SK-N-SH treated with all-trans-retinoic acid at 6 μM for 48 hours (cell line): ENCODE measurements at regions not wholly inside any gene's neighbourhood (a gene's known extent, or its start where the extent isn't known, plus 50 kb on each side); places are given as distances from the start of the nearest gene placed in this dataset.

ENCODE experiments used
- ARNTL ChIP-seq: fragments of 450-650 bp; formaldehyde crosslinking; IDR thresholded peaks from 2 replicates; pipeline ENCODE4 v1.5.0; 2020; ENCODE audit warnings: low read depth, mild to moderate bottlenecking, moderate library complexity, borderline replicate concordance
- BACH2 ChIP-seq: fragments of 250-450 bp; sonication (Bioruptor Pico); IDR thresholded peaks from 2 replicates; pipeline ENCODE4 v1.9.0; 2021; ENCODE audit warnings: mild to moderate bottlenecking, borderline replicate concordance
- GLIS3 ChIP-seq: fragments of 250-450 bp; sonication (Bioruptor Pico); IDR thresholded peaks from 2 replicates; pipeline ENCODE4 v1.5.0; 2020; ENCODE audit warnings: mild to moderate bottlenecking, moderate library complexity
- ISL1 ChIP-seq: fragments of 250-450 bp; sonication (Bioruptor Pico); IDR thresholded peaks from 2 replicates; pipeline ENCODE4 v2.1.2; 2022; ENCODE audit warnings: mild to moderate bottlenecking, moderate library complexity
- PPARA ChIP-seq: fragments of 250-450 bp; sonication (Bioruptor Pico); IDR thresholded peaks from 2 replicates; pipeline ENCODE4 v1.5.0; 2020; ENCODE audit warnings: mild to moderate bottlenecking, borderline replicate concordance
- RARB ChIP-seq: fragments of 250-450 bp; sonication (Bioruptor Pico); IDR thresholded peaks from 2 replicates; pipeline ENCODE4 v1.8.0; 2021; ENCODE audit warnings: mild to moderate bottlenecking, moderate library complexity
- ZFP3 ChIP-seq: fragments of 250-450 bp; sonication (Bioruptor Pico); IDR thresholded peaks from 2 replicates; pipeline ENCODE4 v1.5.0; 2020; ENCODE audit warnings: mild to moderate bottlenecking, moderate library complexity
- ZNF8 ChIP-seq: fragments of 450-650 bp; formaldehyde crosslinking; IDR thresholded peaks from 2 replicates; pipeline ENCODE4 v1.5.0; 2020; ENCODE audit warnings: mild to moderate bottlenecking, moderate library complexity
- TF ChIP-seq, protein P1 (sequence below): fragments of 250-450 bp; sonication (Bioruptor Pico); IDR thresholded peaks from 2 replicates; pipeline ENCODE4 v1.5.1; 2021; ENCODE audit warnings: mild to moderate bottlenecking, moderate library complexity
- TF ChIP-seq, protein P2 (sequence below): fragments of 250-450 bp; sonication (Bioruptor Pico); IDR thresholded peaks from 2 replicates; pipeline ENCODE4 v1.8.0; 2020; ENCODE audit warnings: mild to moderate bottlenecking, moderate library complexity, borderline replicate concordance
- TF ChIP-seq, protein P3 (sequence below): fragments of 250-450 bp; sonication (Bioruptor Pico); IDR thresholded peaks from 2 replicates; pipeline ENCODE4 v1.5.1; 2020; ENCODE audit warnings: low read depth, mild to moderate bottlenecking, moderate library complexity

DNA sequence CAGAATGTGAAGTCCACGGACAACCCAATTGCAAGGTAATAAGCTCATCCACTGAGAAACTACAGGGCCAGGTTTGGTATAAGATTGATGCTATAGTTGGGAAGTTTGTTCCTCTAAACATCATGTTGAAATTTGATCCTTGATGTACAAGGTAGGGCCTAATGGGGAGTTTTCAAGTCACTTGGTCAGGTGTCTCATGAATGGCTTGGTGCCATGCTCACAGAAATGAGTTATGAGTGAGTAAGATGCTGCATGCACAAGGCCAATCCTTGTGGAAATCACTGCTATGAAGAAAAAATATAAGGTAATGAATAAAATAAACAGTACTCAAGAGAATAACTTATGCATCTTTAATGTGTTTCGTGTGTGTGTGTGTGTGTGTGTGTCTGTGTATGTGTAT, 1891.2 kb downstream of the NCAM2 start:
- TF ChIP-seq, protein P1, sequence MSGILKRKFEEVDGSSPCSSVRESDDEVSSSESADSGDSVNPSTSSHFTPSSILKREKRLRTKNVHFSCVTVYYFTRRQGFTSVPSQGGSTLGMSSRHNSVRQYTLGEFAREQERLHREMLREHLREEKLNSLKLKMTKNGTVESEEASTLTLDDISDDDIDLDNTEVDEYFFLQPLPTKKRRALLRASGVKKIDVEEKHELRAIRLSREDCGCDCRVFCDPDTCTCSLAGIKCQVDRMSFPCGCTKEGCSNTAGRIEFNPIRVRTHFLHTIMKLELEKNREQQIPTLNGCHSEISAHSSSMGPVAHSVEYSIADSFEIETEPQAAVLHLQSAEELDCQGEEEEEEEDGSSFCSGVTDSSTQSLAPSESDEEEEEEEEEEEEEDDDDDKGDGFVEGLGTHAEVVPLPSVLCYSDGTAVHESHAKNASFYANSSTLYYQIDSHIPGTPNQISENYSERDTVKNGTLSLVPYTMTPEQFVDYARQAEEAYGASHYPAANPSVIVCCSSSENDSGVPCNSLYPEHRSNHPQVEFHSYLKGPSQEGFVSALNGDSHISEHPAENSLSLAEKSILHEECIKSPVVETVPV (CRISPR knock-in tag): no peak
- TF ChIP-seq ZFP3 (no peak), ARNTL (CRISPR knock-in tag) (no peak), ZNF8 (no peak), BACH2 (no peak), PPARA (CRISPR knock-in tag) (no peak), ISL1 (no peak), RARB (CRISPR knock-in tag) (no peak), GLIS3 (CRISPR knock-in tag) (no peak)
- TF ChIP-seq, protein P2, sequence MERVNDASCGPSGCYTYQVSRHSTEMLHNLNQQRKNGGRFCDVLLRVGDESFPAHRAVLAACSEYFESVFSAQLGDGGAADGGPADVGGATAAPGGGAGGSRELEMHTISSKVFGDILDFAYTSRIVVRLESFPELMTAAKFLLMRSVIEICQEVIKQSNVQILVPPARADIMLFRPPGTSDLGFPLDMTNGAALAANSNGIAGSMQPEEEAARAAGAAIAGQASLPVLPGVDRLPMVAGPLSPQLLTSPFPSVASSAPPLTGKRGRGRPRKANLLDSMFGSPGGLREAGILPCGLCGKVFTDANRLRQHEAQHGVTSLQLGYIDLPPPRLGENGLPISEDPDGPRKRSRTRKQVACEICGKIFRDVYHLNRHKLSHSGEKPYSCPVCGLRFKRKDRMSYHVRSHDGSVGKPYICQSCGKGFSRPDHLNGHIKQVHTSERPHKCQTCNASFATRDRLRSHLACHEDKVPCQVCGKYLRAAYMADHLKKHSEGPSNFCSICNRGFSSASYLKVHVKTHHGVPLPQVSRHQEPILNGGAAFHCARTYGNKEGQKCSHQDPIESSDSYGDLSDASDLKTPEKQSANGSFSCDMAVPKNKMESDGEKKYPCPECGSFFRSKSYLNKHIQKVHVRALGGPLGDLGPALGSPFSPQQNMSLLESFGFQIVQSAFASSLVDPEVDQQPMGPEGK (CRISPR knock-in tag): no peak
- TF ChIP-seq, protein P3, sequence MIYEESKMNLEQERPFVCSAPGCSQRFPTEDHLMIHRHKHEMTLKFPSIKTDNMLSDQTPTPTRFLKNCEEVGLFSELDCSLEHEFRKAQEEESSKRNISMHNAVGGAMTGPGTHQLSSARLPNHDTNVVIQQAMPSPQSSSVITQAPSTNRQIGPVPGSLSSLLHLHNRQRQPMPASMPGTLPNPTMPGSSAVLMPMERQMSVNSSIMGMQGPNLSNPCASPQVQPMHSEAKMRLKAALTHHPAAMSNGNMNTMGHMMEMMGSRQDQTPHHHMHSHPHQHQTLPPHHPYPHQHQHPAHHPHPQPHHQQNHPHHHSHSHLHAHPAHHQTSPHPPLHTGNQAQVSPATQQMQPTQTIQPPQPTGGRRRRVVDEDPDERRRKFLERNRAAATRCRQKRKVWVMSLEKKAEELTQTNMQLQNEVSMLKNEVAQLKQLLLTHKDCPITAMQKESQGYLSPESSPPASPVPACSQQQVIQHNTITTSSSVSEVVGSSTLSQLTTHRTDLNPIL (CRISPR knock-in tag): no peak
